ENCODE measurements at regions not wholly inside any gene's neighbourhood (a gene's known extent, or its start where the extent isn't known, plus 50 kb on each side); places are given as distances from the start of the nearest gene placed in this dataset.

DNA sequence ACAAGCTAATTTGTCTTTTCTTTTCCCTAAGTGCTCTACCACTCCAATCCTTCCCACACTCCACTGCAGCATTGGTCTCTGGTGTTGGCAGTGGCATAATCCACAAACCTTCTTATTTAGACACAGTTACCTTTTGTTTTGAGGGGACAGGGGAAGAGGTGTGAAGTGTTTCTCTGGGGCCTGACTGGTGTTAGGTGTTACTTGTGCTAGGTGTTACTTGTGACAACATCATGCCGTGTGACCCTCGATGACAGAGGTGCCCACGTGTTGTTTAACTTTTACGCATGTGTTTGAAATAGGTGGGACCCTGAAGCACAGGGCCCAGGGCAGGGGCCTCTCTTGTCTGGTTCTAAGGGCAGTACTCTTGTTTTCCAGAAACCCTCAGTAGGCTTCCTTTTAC, 70.5 kb upstream of the SPRY4 start:
- 56 to 66% (median 62%) methylated on average over 4 of the region's 4 CpGs for WGBS, 3 donors
- TF ChIP-seq, protein P1, sequence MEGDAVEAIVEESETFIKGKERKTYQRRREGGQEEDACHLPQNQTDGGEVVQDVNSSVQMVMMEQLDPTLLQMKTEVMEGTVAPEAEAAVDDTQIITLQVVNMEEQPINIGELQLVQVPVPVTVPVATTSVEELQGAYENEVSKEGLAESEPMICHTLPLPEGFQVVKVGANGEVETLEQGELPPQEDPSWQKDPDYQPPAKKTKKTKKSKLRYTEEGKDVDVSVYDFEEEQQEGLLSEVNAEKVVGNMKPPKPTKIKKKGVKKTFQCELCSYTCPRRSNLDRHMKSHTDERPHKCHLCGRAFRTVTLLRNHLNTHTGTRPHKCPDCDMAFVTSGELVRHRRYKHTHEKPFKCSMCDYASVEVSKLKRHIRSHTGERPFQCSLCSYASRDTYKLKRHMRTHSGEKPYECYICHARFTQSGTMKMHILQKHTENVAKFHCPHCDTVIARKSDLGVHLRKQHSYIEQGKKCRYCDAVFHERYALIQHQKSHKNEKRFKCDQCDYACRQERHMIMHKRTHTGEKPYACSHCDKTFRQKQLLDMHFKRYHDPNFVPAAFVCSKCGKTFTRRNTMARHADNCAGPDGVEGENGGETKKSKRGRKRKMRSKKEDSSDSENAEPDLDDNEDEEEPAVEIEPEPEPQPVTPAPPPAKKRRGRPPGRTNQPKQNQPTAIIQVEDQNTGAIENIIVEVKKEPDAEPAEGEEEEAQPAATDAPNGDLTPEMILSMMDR (IDR thresholded peaks at IDR 0.05), result no peak
- DNase-seq (no peak), ATAC-seq (no peak)
- intact Hi-C loops (cut with DNase I), result no loop called here
- Histone ChIP-seq H3K27me3 (ENCODE audit: insufficient read depth in 3 of 3, low read length in 2 of 3) (no peaks in the 10 kb centered on the region), H3K4me3 (no peak overlapping the region), H3K27ac (no peak overlapping the region), H3K36me3 (ENCODE audit: insufficient read depth in 1 of 2, low read depth in 1 of 2) (no peaks in the 10 kb centered on the region), H3K9me3 (no peaks in the 10 kb centered on the region), H3K4me1 (no peaks in the 10 kb centered on the region)

DNA sequence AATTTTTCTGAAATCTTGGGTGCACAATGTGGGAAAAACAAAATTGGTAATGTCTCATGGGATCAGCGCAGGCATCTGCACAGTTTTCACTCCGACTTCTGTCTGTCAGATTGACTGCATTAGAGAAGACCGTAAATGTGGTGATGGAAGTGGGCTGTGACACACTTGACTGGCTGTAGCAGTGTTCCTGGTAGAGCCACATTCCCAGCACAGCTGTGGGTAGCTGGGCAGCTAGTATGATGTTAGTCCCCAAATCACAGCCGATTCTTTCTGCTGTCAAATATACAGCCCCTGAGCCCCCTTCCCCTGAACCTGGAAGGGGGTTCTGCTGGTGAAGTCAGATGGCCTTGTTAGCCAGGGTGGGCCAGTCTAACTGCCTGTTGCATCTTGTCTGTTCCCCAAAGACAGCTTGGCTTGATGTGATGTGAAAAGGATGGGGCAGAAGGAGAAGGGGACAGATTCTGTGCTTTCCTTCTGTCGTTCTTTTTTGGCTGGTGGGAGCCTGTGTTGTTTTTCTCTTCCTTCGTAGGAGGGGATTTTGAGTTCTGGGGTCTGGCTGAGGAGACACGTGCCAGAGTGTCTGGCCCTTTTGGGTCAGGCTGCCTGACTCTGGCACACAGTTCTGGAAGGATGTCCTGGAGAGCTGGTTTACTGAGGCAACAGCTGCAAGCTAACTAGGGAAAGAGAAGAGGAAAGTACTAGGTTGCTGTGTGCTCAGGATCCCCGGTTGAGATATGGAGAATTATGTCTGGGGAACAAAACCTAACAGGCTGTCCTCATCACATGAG, 66.4 kb upstream of the SPRY4 start:
- DNase-seq (no peak), ATAC-seq (peak in 1 of 4 donors; percentile 13)
- Histone ChIP-seq H3K27ac (no peak overlapping the region), H3K4me1 (peaks cover 2% of the 10 kb centered on the region), H3K36me3 (ENCODE audit: insufficient read depth in 1 of 2, low read depth in 1 of 2) (no peaks in the 10 kb centered on the region), H3K4me3 (no peak overlapping the region), H3K27me3 (ENCODE audit: insufficient read depth in 3 of 3, low read length in 2 of 3) (no peaks in the 10 kb centered on the region), H3K9me3 (no peaks in the 10 kb centered on the region)
- 27 to 34% (median 30%) methylated on average over 8 of the region's 8 CpGs for WGBS, 3 donors
- intact Hi-C loops (cut with DNase I), result no loop called here
- TF ChIP-seq, protein P1 (IDR thresholded peaks at IDR 0.05), result no peak

DNA sequence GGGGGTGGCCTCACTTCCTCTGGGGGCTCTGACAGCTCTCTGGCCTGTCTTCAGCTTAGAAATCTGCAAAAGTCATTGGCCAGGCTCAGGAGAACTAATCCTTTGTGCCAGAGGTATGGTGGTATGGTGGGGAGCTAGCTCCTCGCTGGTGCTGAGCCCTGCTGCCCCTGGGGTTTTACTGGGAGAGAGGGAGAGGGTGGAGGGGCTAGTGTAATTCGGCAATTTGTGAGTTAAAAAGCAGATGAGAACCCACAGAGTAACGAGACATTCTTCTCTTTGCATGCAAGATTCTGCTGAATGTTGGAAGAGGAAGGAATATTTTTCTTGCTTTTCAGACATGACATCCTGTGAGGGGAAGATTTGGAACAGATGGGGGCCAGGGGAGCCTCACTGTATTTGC, 65.5 kb upstream of the SPRY4 start:
- DNase-seq (no peak), ATAC-seq (no peak)
- Histone ChIP-seq H3K4me3 (no peak overlapping the region), H3K9me3 (no peaks in the 10 kb centered on the region), H3K27me3 (ENCODE audit: insufficient read depth in 3 of 3, low read length in 2 of 3) (no peaks in the 10 kb centered on the region), H3K4me1 (peaks cover 2% of the 10 kb centered on the region), H3K27ac (no peak overlapping the region), H3K36me3 (ENCODE audit: insufficient read depth in 1 of 2, low read depth in 1 of 2) (no peaks in the 10 kb centered on the region)
- TF ChIP-seq, protein P1 (IDR thresholded peaks at IDR 0.05), result no peak
- intact Hi-C loops (cut with DNase I), result no loop called here
- 23 to 35% (median 28%) methylated on average over 3 of the region's 3 CpGs for WGBS, 3 donors

DNA sequence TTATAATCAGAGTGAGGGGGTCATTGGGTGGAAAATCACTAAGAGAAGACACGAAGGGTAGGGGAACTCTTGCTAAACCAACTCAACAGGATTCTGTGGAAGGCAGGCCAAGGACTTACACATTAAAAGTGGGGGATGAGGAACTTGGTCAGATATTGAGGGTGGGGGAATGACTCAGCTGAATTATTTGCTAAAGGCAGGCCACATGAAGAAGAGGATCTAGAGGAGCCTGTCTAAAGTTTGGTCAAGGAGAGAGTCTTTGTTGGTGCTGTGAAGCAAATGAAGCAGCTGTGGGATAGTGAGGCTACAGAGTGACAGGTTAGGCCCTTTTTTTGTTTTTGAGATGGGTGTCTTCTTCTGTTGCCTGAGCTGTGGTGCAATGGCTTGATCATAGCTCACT, 63.9 kb upstream of the SPRY4 start:
- no peak overlapping the region for H3K27ac ChIP-seq
- intact Hi-C loops (cut with DNase I), result no loop called here

More for the DNA sequence above, 63.9 kb upstream of the SPRY4 start:
- 87 to 100% (median 100%) methylated on average over 1 of the region's 1 CpG for WGBS, 3 donors
- Histone ChIP-seq H3K36me3 (ENCODE audit: insufficient read depth in 1 of 2, low read depth in 1 of 2) (no peaks in the 10 kb centered on the region), H3K4me1 (peaks cover 2% of the 10 kb centered on the region), H3K27me3 (ENCODE audit: insufficient read depth in 3 of 3, low read length in 2 of 3) (no peaks in the 10 kb centered on the region), H3K4me3 (no peak overlapping the region), H3K9me3 (no peaks in the 10 kb centered on the region)
- no peak for ATAC-seq
- TF ChIP-seq, protein P1 (IDR thresholded peaks at IDR 0.05), result no peak
- DNase-seq, result no peak

Data from psoas muscle (tissue), 7 donors.